ENCODE measurements at regions not wholly inside any gene's neighbourhood (a gene's known extent, or its start where the extent isn't known, plus 50 kb on each side); places are given as distances from the start of the nearest gene placed in this dataset.

DNA sequence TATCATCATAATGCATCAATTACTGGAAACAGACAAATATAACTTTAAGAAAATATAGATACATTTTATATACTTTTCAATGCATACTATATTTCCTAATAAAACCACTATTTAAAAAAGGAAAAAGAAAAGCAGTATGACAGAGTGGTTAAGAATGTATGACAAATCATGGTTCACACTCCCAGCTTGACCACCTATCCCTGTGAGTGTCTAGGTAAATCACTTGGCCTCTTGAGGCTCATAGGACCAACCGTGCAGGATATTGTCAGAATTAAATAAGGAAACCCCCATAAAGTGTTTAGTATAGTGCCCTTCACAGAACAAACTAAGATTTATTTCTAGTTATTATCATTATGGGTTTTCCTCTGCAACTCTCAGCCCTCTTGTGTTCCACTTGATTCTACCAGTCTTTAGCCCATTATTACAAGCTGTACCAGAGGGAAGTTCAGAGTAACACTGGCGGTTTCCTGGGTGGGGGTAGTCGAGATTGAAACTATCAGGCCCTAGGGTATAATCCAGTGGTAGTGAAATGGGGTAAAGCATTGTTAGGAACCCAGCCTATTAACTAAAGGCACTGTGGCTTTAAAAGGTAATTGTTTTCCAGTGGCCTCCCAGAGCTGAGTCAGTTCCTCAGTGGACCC lies 55.5 kb upstream of the PAK3 start:
- TF ChIP-seq HCFC1 (IDR thresholded peaks at IDR 0.05; ENCODE audit: low read length) (no peak), ZNF274 (IDR thresholded peaks at IDR 0.05; ENCODE audit: insufficient read depth, insufficient read length) (no peak), IKZF1 (conservative IDR thresholded peaks at IDR 0.05) (no peak), YY1 (IDR thresholded peaks at IDR 0.05; ENCODE audit: low read depth, low read length) (no peak), NFYA (IDR thresholded peaks at IDR 0.05; ENCODE audit: borderline replicate concordance, low read depth, low read length) (no peak), KLF5 (IDR thresholded peaks at IDR 0.05; ENCODE audit: partially characterized antibody) (no peak), CREB1 (IDR thresholded peaks at IDR 0.05; ENCODE audit: low read depth) (no peak), RAD21 (IDR thresholded peaks at IDR 0.05; ENCODE audit: insufficient read depth, low read depth, low read length) (no peak), POLR2AphosphoS2 (IDR thresholded peaks at IDR 0.05; ENCODE audit: low read depth, low read length) (no peak), FOXK2 (IDR thresholded peaks at IDR 0.05) (no peak), MXI1 (IDR thresholded peaks at IDR 0.05; ENCODE audit: low read depth, low read length) (no peak)
- TF ChIP-seq, protein P1, sequence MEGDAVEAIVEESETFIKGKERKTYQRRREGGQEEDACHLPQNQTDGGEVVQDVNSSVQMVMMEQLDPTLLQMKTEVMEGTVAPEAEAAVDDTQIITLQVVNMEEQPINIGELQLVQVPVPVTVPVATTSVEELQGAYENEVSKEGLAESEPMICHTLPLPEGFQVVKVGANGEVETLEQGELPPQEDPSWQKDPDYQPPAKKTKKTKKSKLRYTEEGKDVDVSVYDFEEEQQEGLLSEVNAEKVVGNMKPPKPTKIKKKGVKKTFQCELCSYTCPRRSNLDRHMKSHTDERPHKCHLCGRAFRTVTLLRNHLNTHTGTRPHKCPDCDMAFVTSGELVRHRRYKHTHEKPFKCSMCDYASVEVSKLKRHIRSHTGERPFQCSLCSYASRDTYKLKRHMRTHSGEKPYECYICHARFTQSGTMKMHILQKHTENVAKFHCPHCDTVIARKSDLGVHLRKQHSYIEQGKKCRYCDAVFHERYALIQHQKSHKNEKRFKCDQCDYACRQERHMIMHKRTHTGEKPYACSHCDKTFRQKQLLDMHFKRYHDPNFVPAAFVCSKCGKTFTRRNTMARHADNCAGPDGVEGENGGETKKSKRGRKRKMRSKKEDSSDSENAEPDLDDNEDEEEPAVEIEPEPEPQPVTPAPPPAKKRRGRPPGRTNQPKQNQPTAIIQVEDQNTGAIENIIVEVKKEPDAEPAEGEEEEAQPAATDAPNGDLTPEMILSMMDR (IDR thresholded peaks at IDR 0.05 in 2 of 3, conservative IDR thresholded peaks at IDR 0.05 in 1 of 3; ENCODE audit: control insufficient read depth in 2 of 3, extremely low read depth in 1 of 3, insufficient read depth in 1 of 3, low read depth in 3 of 3, low read length in 3 of 3) = no peak
- TF ChIP-seq, protein P2, sequence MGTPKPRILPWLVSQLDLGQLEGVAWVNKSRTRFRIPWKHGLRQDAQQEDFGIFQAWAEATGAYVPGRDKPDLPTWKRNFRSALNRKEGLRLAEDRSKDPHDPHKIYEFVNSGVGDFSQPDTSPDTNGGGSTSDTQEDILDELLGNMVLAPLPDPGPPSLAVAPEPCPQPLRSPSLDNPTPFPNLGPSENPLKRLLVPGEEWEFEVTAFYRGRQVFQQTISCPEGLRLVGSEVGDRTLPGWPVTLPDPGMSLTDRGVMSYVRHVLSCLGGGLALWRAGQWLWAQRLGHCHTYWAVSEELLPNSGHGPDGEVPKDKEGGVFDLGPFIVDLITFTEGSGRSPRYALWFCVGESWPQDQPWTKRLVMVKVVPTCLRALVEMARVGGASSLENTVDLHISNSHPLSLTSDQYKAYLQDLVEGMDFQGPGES (IDR thresholded peaks at IDR 0.05) = no peak
